ENCODE measurements at regions not wholly inside any gene's neighbourhood (a gene's known extent, or its start where the extent isn't known, plus 50 kb on each side); places are given as distances from the start of the nearest gene placed in this dataset.
A peak's percentile ranks its signal among the peaks of the same experiment; 100 is the strongest.

GRCh38 chr5:119302916-119303897, 52.6 kb upstream of the TNFAIP8 start:
- peak; percentile 95 for DNase-seq (ENCODE audit: low read depth)
- no peak overlapping the region for H3K4me3 ChIP-seq (ENCODE audit: low read depth, low read length)
- no peaks in the 10 kb centered on the region for H3K36me3 ChIP-seq (ENCODE audit: control insufficient read depth, insufficient read depth, low read length)
- H3K27me3 ChIP-seq (ENCODE audit: control insufficient read depth, insufficient read depth, low read length) = no peaks in the 10 kb centered on the region
- ChIA-PET CTCF (interaction anchor here (0.6 to 3.4 kb wide), 7 partner anchors 12 to 109 kb away, joined by 3 to 12 read pairs (median 4); no protein-coding TSS in a partner anchor), POLR2A (interaction anchor here (0.5 to 1.0 kb wide), 3 partner anchors 20 to 90 kb away, joined by 3 read pairs; no protein-coding TSS in a partner anchor)
- TF ChIP-seq, protein P1, sequence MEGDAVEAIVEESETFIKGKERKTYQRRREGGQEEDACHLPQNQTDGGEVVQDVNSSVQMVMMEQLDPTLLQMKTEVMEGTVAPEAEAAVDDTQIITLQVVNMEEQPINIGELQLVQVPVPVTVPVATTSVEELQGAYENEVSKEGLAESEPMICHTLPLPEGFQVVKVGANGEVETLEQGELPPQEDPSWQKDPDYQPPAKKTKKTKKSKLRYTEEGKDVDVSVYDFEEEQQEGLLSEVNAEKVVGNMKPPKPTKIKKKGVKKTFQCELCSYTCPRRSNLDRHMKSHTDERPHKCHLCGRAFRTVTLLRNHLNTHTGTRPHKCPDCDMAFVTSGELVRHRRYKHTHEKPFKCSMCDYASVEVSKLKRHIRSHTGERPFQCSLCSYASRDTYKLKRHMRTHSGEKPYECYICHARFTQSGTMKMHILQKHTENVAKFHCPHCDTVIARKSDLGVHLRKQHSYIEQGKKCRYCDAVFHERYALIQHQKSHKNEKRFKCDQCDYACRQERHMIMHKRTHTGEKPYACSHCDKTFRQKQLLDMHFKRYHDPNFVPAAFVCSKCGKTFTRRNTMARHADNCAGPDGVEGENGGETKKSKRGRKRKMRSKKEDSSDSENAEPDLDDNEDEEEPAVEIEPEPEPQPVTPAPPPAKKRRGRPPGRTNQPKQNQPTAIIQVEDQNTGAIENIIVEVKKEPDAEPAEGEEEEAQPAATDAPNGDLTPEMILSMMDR (IDR thresholded peaks at IDR 0.05; ENCODE audit: insufficient read depth, low read depth, low read length) = peak; percentile 20; the same call in 1 of the 2 replicates

GRCh38 chr5:119304439-119305211, 51.2 kb upstream of the TNFAIP8 start:
- Histone ChIP-seq H3K4me3 (ENCODE audit: low read depth, low read length) (no peak overlapping the region), H3K36me3 (ENCODE audit: control insufficient read depth, insufficient read depth, low read length) (no peaks in the 10 kb centered on the region), H3K27me3 (ENCODE audit: control insufficient read depth, insufficient read depth, low read length) (no peaks in the 10 kb centered on the region)
- TF ChIP-seq, protein P1 (IDR thresholded peaks at IDR 0.05; ENCODE audit: insufficient read depth, low read depth, low read length) = no peak
- no peak for DNase-seq (ENCODE audit: low read depth)
- POLR2A ChIA-PET = interaction anchor here (0.8 kb wide), 1 partner anchor 36 kb away, joined by 4 read pairs; no protein-coding TSS in a partner anchor
- CTCF ChIA-PET = interaction anchor here (1.6 to 3.4 kb wide), 3 partner anchors 11 to 108 kb away, joined by 5 to 12 read pairs (median 6); no protein-coding TSS in a partner anchor

All from BJ (cell line).